Testis (tissue), 2 donors: ENCODE measurements at regions not wholly inside any gene's neighbourhood (a gene's known extent, or its start where the extent isn't known, plus 50 kb on each side); places are given as distances from the start of the nearest gene placed in this dataset.

Experiments
- DNase-seq: peaks from one replicate; pipeline ENCODE4 v3.0.0-alpha.2; 2019
- H3K27ac ChIP-seq, 2 donors: fragments of 200-600 bp; sonication (generic); one replicate each; pipeline ENCODE4 v1.5.1; 2019
- H3K27me3 ChIP-seq: fragments of 200-600 bp; sonication (generic); one replicate; pipeline ENCODE4 v1.5.1; 2019
- H3K36me3 ChIP-seq: fragments of 200-600 bp; sonication (generic); one replicate; pipeline ENCODE4 v1.5.1; 2017; ENCODE audit warnings: low read depth; ENCODE audit errors: missing control alignments
- H3K4me1 ChIP-seq: fragments of 200-600 bp; sonication (generic); one replicate; pipeline ENCODE4 v1.5.1; 2019
- H3K4me3 ChIP-seq, 2 donors: fragments of 200-600 bp; sonication (generic); one replicate each; pipeline ENCODE4 v1.5.1; 2017 to 2019
- H3K9me3 ChIP-seq: fragments of 200-600 bp; sonication (generic); one replicate; pipeline ENCODE4 v1.5.1; 2017
- CTCF ChIP-seq, 3 experiments: fragments of 450-650 bp in 2 of 3; fragments of 200-600 bp in 1 of 3; sonication (generic) in 1 of 3; IDR thresholded peaks; one replicate each; pipeline ENCODE4 v1.5.1; 2016 to 2019; ENCODE audit warnings: antibody characterized with exemption in 3 of 3, mild to moderate bottlenecking in 2 of 3, moderate library complexity in 1 of 3
- POLR2A ChIP-seq: fragments of 450-650 bp; IDR thresholded peaks from one replicate; pipeline ENCODE4 v1.6.1; 2017; ENCODE audit warnings: antibody characterized with exemption, mild to moderate bottlenecking, moderate library complexity
- WGBS, 2 donors: methylation state at CpG; one replicate each; pipeline ENCODE4 v1.1.5; 2018; 5-methylcytosine and 5-hydroxymethylcytosine counted together
- intact Hi-C: fragments of 100-400 bp; cut with DNase I; formaldehyde crosslinking; loops from one replicate; pipeline ENCODE4 v1.15.1; 2023; ENCODE audit warnings: low total_unique reads

GRCh38 chr3:64852738-64853137 is 164.9 kb upstream of the ADAMTS9 start:
- Histone ChIP-seq H3K36me3 (no peaks in the 10 kb centered on the region), H3K27me3 (no peaks in the 10 kb centered on the region), H3K4me3 (no peak overlapping the region), H3K27ac (no peak overlapping the region), H3K4me1 (no peaks in the 10 kb centered on the region), H3K9me3 (no peaks in the 10 kb centered on the region)
- intact Hi-C loops: no loop called here
- DNase-seq: no peak
- no peak for TF ChIP-seq POLR2A
- TF ChIP-seq CTCF (IDR thresholded peaks at IDR 0.05): no peak
- WGBS, 2 donors: 70 to 80% methylated on average over 2 of the region's 2 CpGs

- Histone ChIP-seq H3K36me3 (no peaks in the 10 kb centered on the region), H3K27me3 (no peaks in the 10 kb centered on the region), H3K4me1 (no peaks in the 10 kb centered on the region), H3K9me3 (no peaks in the 10 kb centered on the region), H3K4me3 (no peak overlapping the region), H3K27ac (no peak overlapping the region)
- TF ChIP-seq POLR2A (no peak), CTCF (IDR thresholded peaks at IDR 0.05) (no peak)
- intact Hi-C loops: no loop called here
- WGBS, 2 donors: 49 to 58% methylated on average over 4 of the region's 4 CpGs
- DNase-seq: no peak
Measured at GRCh38 chr3:64848822-64849221, 161.0 kb upstream of the ADAMTS9 start.

GRCh38 chr3:64848127-64848800 is 160.5 kb upstream of the ADAMTS9 start:
- intact Hi-C loops: no loop called here
- TF ChIP-seq POLR2A (no peak), CTCF (IDR thresholded peaks at IDR 0.05) (no peak)
- WGBS, 2 donors: 81 to 87% methylated on average over 3 of the region's 3 CpGs

GRCh38 chr3:64844558-64844957 is 156.8 kb upstream of the ADAMTS9 start:
- intact Hi-C loops: no loop called here
- TF ChIP-seq CTCF (IDR thresholded peaks at IDR 0.05) (no peak), POLR2A (no peak)
- no peaks in the 10 kb centered on the region for H3K9me3 ChIP-seq
- no peaks in the 10 kb centered on the region for H3K36me3 ChIP-seq
- DNase-seq: no peak
- WGBS, 2 donors: 95 to 100% methylated on average over 2 of the region's 2 CpGs
- H3K27ac ChIP-seq: no peak overlapping the region
- no peaks in the 10 kb centered on the region for H3K4me1 ChIP-seq
- H3K27me3 ChIP-seq: no peaks in the 10 kb centered on the region
- H3K4me3 ChIP-seq: no peak overlapping the region

More at GRCh38 chr3:64848127-64848800, 160.5 kb upstream of the ADAMTS9 start:
- Histone ChIP-seq H3K4me1 (no peaks in the 10 kb centered on the region), H3K36me3 (no peaks in the 10 kb centered on the region), H3K27ac (no peak overlapping the region), H3K27me3 (no peaks in the 10 kb centered on the region), H3K4me3 (no peak overlapping the region), H3K9me3 (no peaks in the 10 kb centered on the region)
- DNase-seq: no peak
